Body of pancreas (tissue), 4 donors: ENCODE measurements at regions not wholly inside any gene's neighbourhood (a gene's known extent, or its start where the extent isn't known, plus 50 kb on each side); places are given as distances from the start of the nearest gene placed in this dataset.

Source experiments
- POLR2A ChIP-seq, 3 donors: fragments of 450-650 bp; IDR thresholded peaks; one replicate each; pipeline ENCODE4 v1.6.1; 2016; ENCODE audit warnings: antibody characterized with exemption in 3 of 3, mild to moderate bottlenecking in 2 of 3
- TF ChIP-seq, protein P1 (sequence below), 7 experiments: fragments of 450-650 bp in 4 of 7; fragments of 200-600 bp in 3 of 7; sonication (generic) in 3 of 7; IDR thresholded peaks; one replicate each; pipeline ENCODE4 v1.5.1; 2016 to 2019; ENCODE audit warnings: antibody characterized with exemption in 7 of 7

GRCh38 chr10:78553792-78554191 lies 515.0 kb upstream of the ZMIZ1 start:
- TF ChIP-seq, protein P1, sequence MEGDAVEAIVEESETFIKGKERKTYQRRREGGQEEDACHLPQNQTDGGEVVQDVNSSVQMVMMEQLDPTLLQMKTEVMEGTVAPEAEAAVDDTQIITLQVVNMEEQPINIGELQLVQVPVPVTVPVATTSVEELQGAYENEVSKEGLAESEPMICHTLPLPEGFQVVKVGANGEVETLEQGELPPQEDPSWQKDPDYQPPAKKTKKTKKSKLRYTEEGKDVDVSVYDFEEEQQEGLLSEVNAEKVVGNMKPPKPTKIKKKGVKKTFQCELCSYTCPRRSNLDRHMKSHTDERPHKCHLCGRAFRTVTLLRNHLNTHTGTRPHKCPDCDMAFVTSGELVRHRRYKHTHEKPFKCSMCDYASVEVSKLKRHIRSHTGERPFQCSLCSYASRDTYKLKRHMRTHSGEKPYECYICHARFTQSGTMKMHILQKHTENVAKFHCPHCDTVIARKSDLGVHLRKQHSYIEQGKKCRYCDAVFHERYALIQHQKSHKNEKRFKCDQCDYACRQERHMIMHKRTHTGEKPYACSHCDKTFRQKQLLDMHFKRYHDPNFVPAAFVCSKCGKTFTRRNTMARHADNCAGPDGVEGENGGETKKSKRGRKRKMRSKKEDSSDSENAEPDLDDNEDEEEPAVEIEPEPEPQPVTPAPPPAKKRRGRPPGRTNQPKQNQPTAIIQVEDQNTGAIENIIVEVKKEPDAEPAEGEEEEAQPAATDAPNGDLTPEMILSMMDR (IDR thresholded peaks at IDR 0.05), result no peak
- TF ChIP-seq POLR2A (IDR thresholded peaks at IDR 0.05), result no peak
